Stomach (tissue), 4 donors: ENCODE measurements at regions not wholly inside any gene's neighbourhood (a gene's known extent, or its start where the extent isn't known, plus 50 kb on each side); places are given as distances from the start of the nearest gene placed in this dataset.

Source experiments
- EP300 ChIP-seq: sonication (generic); formaldehyde crosslinking; IDR thresholded peaks from one replicate; pipeline ENCODE4 v1.6.1; 2017; ENCODE audit warnings: antibody characterized with exemption
- POLR2A ChIP-seq, 4 donors: fragments of 450-650 bp; IDR thresholded peaks; one replicate each; pipeline ENCODE4 v1.6.1; 2016; ENCODE audit warnings: antibody characterized with exemption in 4 of 4, control low read depth in 2 of 4, mild to moderate bottlenecking in 1 of 4, moderate library complexity in 1 of 4
- TF ChIP-seq, protein P1 (sequence below), 7 experiments: fragments of 450-650 bp in 4 of 7; fragments of 200-600 bp in 3 of 7; sonication (generic) in 3 of 7; IDR thresholded peaks; one replicate each; pipeline ENCODE4 v1.5.1; 2016 to 2019; ENCODE audit warnings: antibody characterized with exemption in 7 of 7, control low read depth in 2 of 7, mild to moderate bottlenecking in 1 of 7

DNA sequence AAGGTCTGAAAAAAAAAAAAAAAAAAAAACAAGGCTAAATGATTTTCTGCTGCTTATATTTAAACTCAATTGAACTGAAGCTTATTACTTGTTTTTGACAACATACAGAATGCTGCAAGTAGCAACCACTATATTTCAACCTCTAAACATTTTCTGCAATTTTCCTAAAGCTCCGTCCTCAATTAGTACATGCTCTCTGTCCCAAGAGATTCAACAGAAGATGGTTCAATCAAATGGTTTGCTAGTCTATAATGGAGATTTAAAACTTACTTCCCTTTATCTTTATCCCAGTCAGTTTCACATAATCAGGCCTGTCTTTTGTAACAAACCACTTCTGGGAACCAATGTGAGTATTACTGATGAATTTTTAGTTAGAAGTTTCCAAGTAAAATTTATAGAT lies 485.1 kb upstream of the CDH7 start:
- TF ChIP-seq, protein P1, sequence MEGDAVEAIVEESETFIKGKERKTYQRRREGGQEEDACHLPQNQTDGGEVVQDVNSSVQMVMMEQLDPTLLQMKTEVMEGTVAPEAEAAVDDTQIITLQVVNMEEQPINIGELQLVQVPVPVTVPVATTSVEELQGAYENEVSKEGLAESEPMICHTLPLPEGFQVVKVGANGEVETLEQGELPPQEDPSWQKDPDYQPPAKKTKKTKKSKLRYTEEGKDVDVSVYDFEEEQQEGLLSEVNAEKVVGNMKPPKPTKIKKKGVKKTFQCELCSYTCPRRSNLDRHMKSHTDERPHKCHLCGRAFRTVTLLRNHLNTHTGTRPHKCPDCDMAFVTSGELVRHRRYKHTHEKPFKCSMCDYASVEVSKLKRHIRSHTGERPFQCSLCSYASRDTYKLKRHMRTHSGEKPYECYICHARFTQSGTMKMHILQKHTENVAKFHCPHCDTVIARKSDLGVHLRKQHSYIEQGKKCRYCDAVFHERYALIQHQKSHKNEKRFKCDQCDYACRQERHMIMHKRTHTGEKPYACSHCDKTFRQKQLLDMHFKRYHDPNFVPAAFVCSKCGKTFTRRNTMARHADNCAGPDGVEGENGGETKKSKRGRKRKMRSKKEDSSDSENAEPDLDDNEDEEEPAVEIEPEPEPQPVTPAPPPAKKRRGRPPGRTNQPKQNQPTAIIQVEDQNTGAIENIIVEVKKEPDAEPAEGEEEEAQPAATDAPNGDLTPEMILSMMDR (IDR thresholded peaks at IDR 0.05), result no peak
- TF ChIP-seq POLR2A (IDR thresholded peaks at IDR 0.05), result no peak
- no peak for TF ChIP-seq EP300
